ENCODE measurements at regions not wholly inside any gene's neighbourhood (a gene's known extent, or its start where the extent isn't known, plus 50 kb on each side); places are given as distances from the start of the nearest gene placed in this dataset.

DNA sequence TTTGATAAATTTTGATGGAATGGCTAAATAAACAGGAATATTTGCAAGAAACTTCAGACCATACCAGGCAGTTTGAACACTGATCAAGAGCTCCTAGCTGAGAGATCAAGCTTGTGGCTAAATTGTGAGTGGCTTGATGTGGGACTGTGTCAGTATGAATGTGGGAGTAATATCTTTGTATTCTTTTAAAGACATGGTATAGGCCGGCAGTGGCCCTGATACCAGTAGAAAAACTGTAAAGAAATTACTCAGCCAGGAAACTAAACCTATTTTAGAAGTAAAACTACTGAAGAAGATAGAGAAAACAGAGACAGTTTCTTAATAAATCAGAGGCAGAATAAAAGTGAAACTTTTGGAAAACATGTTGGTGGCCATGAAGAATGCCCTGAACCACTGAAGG is 608.4 kb upstream of the SYNCRIP start:
- Mint-ChIP-seq H3K27ac (no peak overlapping the region), H3K9me3 (ENCODE audit: insufficient read depth) (peaks cover 4% of the 10 kb centered on the region), H3K4me3 (no peak overlapping the region), H3K27me3 (no peaks in the 10 kb centered on the region), H3K4me1 (no peaks in the 10 kb centered on the region)
- ChIA-PET CTCF (no interaction called here), POLR2A (no interaction called here)
- H3K79me2 ChIP-seq (ENCODE audit: control insufficient read depth, insufficient read depth, low read length), result no peaks in the 10 kb centered on the region
- WGBS (ENCODE audit: insufficient coverage), result no CpG with 5 or more reads among the region's 1 CpG
- TF ChIP-seq, protein P1, sequence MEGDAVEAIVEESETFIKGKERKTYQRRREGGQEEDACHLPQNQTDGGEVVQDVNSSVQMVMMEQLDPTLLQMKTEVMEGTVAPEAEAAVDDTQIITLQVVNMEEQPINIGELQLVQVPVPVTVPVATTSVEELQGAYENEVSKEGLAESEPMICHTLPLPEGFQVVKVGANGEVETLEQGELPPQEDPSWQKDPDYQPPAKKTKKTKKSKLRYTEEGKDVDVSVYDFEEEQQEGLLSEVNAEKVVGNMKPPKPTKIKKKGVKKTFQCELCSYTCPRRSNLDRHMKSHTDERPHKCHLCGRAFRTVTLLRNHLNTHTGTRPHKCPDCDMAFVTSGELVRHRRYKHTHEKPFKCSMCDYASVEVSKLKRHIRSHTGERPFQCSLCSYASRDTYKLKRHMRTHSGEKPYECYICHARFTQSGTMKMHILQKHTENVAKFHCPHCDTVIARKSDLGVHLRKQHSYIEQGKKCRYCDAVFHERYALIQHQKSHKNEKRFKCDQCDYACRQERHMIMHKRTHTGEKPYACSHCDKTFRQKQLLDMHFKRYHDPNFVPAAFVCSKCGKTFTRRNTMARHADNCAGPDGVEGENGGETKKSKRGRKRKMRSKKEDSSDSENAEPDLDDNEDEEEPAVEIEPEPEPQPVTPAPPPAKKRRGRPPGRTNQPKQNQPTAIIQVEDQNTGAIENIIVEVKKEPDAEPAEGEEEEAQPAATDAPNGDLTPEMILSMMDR (IDR thresholded peaks at IDR 0.05), result no peak
- no peak for TF ChIP-seq EZH2 (IDR thresholded peaks at IDR 0.05; ENCODE audit: borderline replicate concordance, insufficient read depth, low read depth, low read length, poor library complexity, severe bottlenecking)
- DNase-seq, result no peak
- intact Hi-C loops (cut with micrococcal nuclease), result no loop called here
- no peaks in the 10 kb centered on the region for H3K4me1 ChIP-seq (ENCODE audit: control insufficient read depth in 2 of 2, insufficient read depth in 2 of 2, low read length in 2 of 2)
- no peak overlapping the region for H3K27ac ChIP-seq (ENCODE audit: low read length in 2 of 2)
- H3K4me2 ChIP-seq (replicated peaks; ENCODE audit: low read depth, low read length, poor library complexity, severe bottlenecking), result no peak overlapping the region
- ATAC-seq (ENCODE audit: low read depth), result no peak
- H3K27me3 ChIP-seq (replicated peaks in 1 of 4; ENCODE audit: control extremely low read depth in 1 of 4, control insufficient read depth in 3 of 4, insufficient read depth in 4 of 4, low read length in 3 of 4), result no peaks in the 10 kb centered on the region
- H2AFZ ChIP-seq (ENCODE audit: insufficient read depth, low read depth, low read length, poor library complexity, severe bottlenecking), result no peak overlapping the region
- H3K9ac ChIP-seq (ENCODE audit: low read length), result no peak overlapping the region
- H4K20me1 ChIP-seq (ENCODE audit: control insufficient read depth, insufficient read depth, low read length, poor library complexity, severe bottlenecking), result no peaks in the 10 kb centered on the region
- H3K4me3 ChIP-seq (ENCODE audit: control extremely low read depth in 1 of 5, extremely low read depth in 1 of 5, insufficient read depth in 1 of 5, low read depth in 2 of 5, low read length in 4 of 5), result no peak overlapping the region
- no peaks in the 10 kb centered on the region for H3K36me3 ChIP-seq (replicated peaks in 1 of 2; ENCODE audit: control extremely low read depth in 1 of 2, control insufficient read depth in 1 of 2, extremely low read depth in 1 of 2, insufficient read depth in 2 of 2, low read length in 1 of 2)
- H3K9me3 ChIP-seq (ENCODE audit: control extremely low read depth in 1 of 3, control insufficient read depth in 2 of 3, insufficient read depth in 1 of 3, low read length in 2 of 3), result no peaks in the 10 kb centered on the region

DNA sequence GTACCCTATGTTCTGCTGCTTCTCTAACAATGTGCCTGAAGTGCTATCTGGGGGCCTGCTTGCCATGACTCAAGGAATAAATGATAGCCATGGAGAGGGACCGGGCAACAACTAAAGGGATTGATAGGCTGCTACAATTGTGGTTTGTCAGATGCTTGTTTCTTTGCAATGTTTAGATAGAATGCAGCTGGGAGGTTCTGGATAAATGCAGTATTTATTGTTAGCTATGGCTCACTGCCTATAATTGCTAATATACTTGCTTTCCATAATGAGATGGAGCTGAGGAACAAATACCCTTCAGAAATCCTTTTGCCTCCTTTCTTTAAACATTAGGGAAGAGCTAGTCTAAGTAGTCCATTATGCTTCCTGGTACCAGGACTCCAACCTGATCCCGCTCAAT is 575.2 kb upstream of the SYNCRIP start:
- no peaks in the 10 kb centered on the region for H4K20me1 ChIP-seq (ENCODE audit: control insufficient read depth, insufficient read depth, low read length, poor library complexity, severe bottlenecking)
- no peak overlapping the region for H3K9ac ChIP-seq (ENCODE audit: low read length)
- DNase-seq, result no peak
- no peaks in the 10 kb centered on the region for H3K79me2 ChIP-seq (ENCODE audit: control insufficient read depth, insufficient read depth, low read length)
- intact Hi-C loops (cut with micrococcal nuclease), result no loop called here
- POLR2A ChIA-PET, result no interaction called here
- CTCF ChIA-PET, result no interaction called here
- no peak overlapping the region for H3K4me2 ChIP-seq (replicated peaks; ENCODE audit: low read depth, low read length, poor library complexity, severe bottlenecking)
- Mint-ChIP-seq H3K4me1 (no peaks in the 10 kb centered on the region), H3K4me3 (no peak overlapping the region), H3K9me3 (ENCODE audit: insufficient read depth) (peaks cover 6% of the 10 kb centered on the region), H3K27ac (no peak overlapping the region), H3K27me3 (no peaks in the 10 kb centered on the region)
- H3K4me3 ChIP-seq (ENCODE audit: control extremely low read depth in 1 of 5, extremely low read depth in 1 of 5, insufficient read depth in 1 of 5, low read depth in 2 of 5, low read length in 4 of 5), result no peak overlapping the region
- H3K9me3 ChIP-seq (ENCODE audit: control extremely low read depth in 1 of 3, control insufficient read depth in 2 of 3, insufficient read depth in 1 of 3, low read length in 2 of 3), result no peaks in the 10 kb centered on the region
- H3K4me1 ChIP-seq (ENCODE audit: control insufficient read depth in 2 of 2, insufficient read depth in 2 of 2, low read length in 2 of 2), result no peaks in the 10 kb centered on the region
- TF ChIP-seq, protein P1 (IDR thresholded peaks at IDR 0.05), result no peak
- no peak for TF ChIP-seq EZH2 (IDR thresholded peaks at IDR 0.05; ENCODE audit: borderline replicate concordance, insufficient read depth, low read depth, low read length, poor library complexity, severe bottlenecking)
- H3K27ac ChIP-seq (ENCODE audit: low read length in 2 of 2), result no peak overlapping the region
- WGBS (ENCODE audit: insufficient coverage), result 78% methylated on average over 1 of the region's 2 CpGs
- H2AFZ ChIP-seq (ENCODE audit: insufficient read depth, low read depth, low read length, poor library complexity, severe bottlenecking), result no peak overlapping the region
- H3K27me3 ChIP-seq (replicated peaks in 1 of 4; ENCODE audit: control extremely low read depth in 1 of 4, control insufficient read depth in 3 of 4, insufficient read depth in 4 of 4, low read length in 3 of 4), result no peaks in the 10 kb centered on the region
- no peaks in the 10 kb centered on the region for H3K36me3 ChIP-seq (replicated peaks in 1 of 2; ENCODE audit: control extremely low read depth in 1 of 2, control insufficient read depth in 1 of 2, extremely low read depth in 1 of 2, insufficient read depth in 2 of 2, low read length in 1 of 2)
- no peak for ATAC-seq (ENCODE audit: low read depth)
